ENCODE measurements at regions not wholly inside any gene's neighbourhood (a gene's known extent, or its start where the extent isn't known, plus 50 kb on each side); places are given as distances from the start of the nearest gene placed in this dataset.

GRCh38 chrX:38989076-38989475 is 187.8 kb downstream of the MID1IP1 start:
- TF ChIP-seq POLR2A (IDR thresholded peaks at IDR 0.05) (no peak), CTCF (IDR thresholded peaks at IDR 0.05) (no peak), POLR2AphosphoS5 (IDR thresholded peaks at IDR 0.05) (no peak)
- intact Hi-C loops (cut with DNase I; ENCODE audit: low total_unique reads) = no loop called here
- DNase-seq (ENCODE audit: low spot score in 2 of 2) = no peak
- H3K4me3 ChIP-seq = no peak overlapping the region
- no peaks in the 10 kb centered on the region for H3K4me1 ChIP-seq
- H3K27ac ChIP-seq = no peak overlapping the region
- no peaks in the 10 kb centered on the region for H3K9me3 ChIP-seq
- H3K27me3 ChIP-seq = peaks cover 0 to 24% of the 10 kb centered on the region in 2 donors
- no peaks in the 10 kb centered on the region for H3K36me3 ChIP-seq

GRCh38 chrX:38991656-38992440 is 190.6 kb downstream of the MID1IP1 start:
- intact Hi-C loops (cut with DNase I; ENCODE audit: low total_unique reads) = no loop called here
- no peak for DNase-seq (ENCODE audit: low spot score in 2 of 2)
- Histone ChIP-seq H3K27me3 (peaks cover 0 to 32% of the 10 kb centered on the region in 2 donors), H3K4me1 (no peaks in the 10 kb centered on the region), H3K9me3 (no peaks in the 10 kb centered on the region), H3K36me3 (no peaks in the 10 kb centered on the region), H3K27ac (no peak overlapping the region), H3K4me3 (no peak overlapping the region)
- no peak for TF ChIP-seq POLR2AphosphoS5 (IDR thresholded peaks at IDR 0.05)
- no peak for TF ChIP-seq CTCF (IDR thresholded peaks at IDR 0.05)
- TF ChIP-seq POLR2A (IDR thresholded peaks at IDR 0.05) = no peak

GRCh38 chrX:38992441-38993096 is 191.3 kb downstream of the MID1IP1 start:
- intact Hi-C loops (cut with DNase I; ENCODE audit: low total_unique reads) = no loop called here
- no peaks in the 10 kb centered on the region for H3K4me1 ChIP-seq

DNA sequence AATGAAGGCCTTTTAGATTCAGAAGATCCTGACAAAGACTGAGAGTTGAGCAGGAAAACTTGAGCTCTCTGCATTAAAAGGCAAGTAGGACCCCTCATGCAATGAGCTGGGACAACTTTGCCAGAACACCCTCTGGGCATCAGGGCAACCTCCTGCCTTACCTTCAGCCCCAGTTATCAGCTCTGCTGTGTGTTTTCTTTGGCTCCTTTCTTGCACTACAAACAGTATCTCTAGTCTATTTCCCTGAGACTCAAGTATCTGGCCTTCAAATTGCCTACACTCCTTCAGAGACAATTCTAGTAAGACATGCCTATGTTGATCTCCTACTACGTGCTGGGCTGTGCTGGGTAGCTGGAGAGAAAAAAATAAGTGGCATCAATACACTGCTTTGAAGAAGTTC is 192.2 kb downstream of the MID1IP1 start:
- intact Hi-C loops (cut with DNase I; ENCODE audit: low total_unique reads) = no loop called here
- no peak for TF ChIP-seq POLR2A (IDR thresholded peaks at IDR 0.05)
- TF ChIP-seq CTCF (IDR thresholded peaks at IDR 0.05) = no peak
- TF ChIP-seq POLR2AphosphoS5 (IDR thresholded peaks at IDR 0.05) = no peak
- no peak overlapping the region for H3K27ac ChIP-seq
- no peak overlapping the region for H3K4me3 ChIP-seq
- H3K9me3 ChIP-seq = no peaks in the 10 kb centered on the region
- H3K36me3 ChIP-seq = no peaks in the 10 kb centered on the region
- H3K27me3 ChIP-seq = peaks cover 0 to 27% of the 10 kb centered on the region in 2 donors
- H3K4me1 ChIP-seq = no peaks in the 10 kb centered on the region
- DNase-seq (ENCODE audit: low spot score in 2 of 2) = no peak

More at GRCh38 chrX:38992441-38993096, 191.3 kb downstream of the MID1IP1 start:
- Histone ChIP-seq H3K27ac (no peak overlapping the region), H3K27me3 (peaks cover 0 to 27% of the 10 kb centered on the region in 2 donors), H3K9me3 (no peaks in the 10 kb centered on the region), H3K4me3 (no peak overlapping the region), H3K36me3 (no peaks in the 10 kb centered on the region)
- DNase-seq (ENCODE audit: low spot score in 2 of 2) = no peak
- no peak for TF ChIP-seq POLR2A (IDR thresholded peaks at IDR 0.05)
- TF ChIP-seq POLR2AphosphoS5 (IDR thresholded peaks at IDR 0.05) = no peak
- no peak for TF ChIP-seq CTCF (IDR thresholded peaks at IDR 0.05)

DNA sequence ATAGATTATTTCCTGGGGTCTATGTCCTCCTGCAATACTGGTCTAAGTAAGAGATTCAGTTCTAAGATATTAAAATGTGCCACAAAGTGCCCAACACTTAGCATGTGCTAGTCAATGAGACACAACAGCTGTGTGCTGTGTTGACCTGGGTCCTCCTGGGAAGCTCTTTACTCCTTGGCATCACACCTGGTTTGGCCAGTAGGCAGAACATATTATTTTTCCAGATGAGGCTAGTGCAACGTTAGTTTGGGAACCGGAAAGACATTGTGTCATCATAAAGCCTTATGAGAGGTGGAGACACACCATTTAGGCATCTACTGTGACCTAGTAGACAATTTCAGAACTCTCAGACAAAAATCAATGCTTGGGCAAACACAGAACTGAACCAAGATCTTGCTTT is 197.8 kb downstream of the MID1IP1 start:
- no peak for DNase-seq (ENCODE audit: low spot score in 2 of 2)

More for the DNA sequence above, 197.8 kb downstream of the MID1IP1 start:
- Histone ChIP-seq H3K36me3 (no peaks in the 10 kb centered on the region), H3K27me3 (peaks cover 0 to 26% of the 10 kb centered on the region in 2 donors), H3K4me1 (no peaks in the 10 kb centered on the region), H3K9me3 (no peaks in the 10 kb centered on the region), H3K27ac (no peak overlapping the region), H3K4me3 (no peak overlapping the region)
- no peak for TF ChIP-seq CTCF (IDR thresholded peaks at IDR 0.05)
- TF ChIP-seq POLR2A (IDR thresholded peaks at IDR 0.05) = no peak
- no peak for TF ChIP-seq POLR2AphosphoS5 (IDR thresholded peaks at IDR 0.05)
- intact Hi-C loops (cut with DNase I; ENCODE audit: low total_unique reads) = no loop called here
